PFSK-1 (cell line): ENCODE measurements at regions not wholly inside any gene's neighbourhood (a gene's known extent, or its start where the extent isn't known, plus 50 kb on each side); places are given as distances from the start of the nearest gene placed in this dataset.

Experiments used
- FOXP2 ChIP-seq: optimal IDR thresholded peaks from 2 replicates; pipeline ENCODE3; 2011; ENCODE audit warnings: borderline replicate concordance, control low read depth, inconsistent platforms; ENCODE audit not compliant: insufficient read depth; ENCODE audit errors: extremely low read length, extremely low read depth
- POLR2AphosphoS5 ChIP-seq: IDR thresholded peaks from 2 replicates; pipeline ENCODE4 v1.6.1; 2012; ENCODE audit warnings: low read depth, mild to moderate bottlenecking, control low read depth, low read length, moderate library complexity
- REST ChIP-seq, 2 experiments: IDR thresholded peaks; 2 replicates each; pipeline versions ENCODE4 v1.6.1 to v1.8.0; 2011 to 2012; ENCODE audit warnings: low read depth in 2 of 2, low read length in 2 of 2, control low read depth in 1 of 2, inconsistent platforms in 1 of 2, mild to moderate bottlenecking in 1 of 2, moderate library complexity in 1 of 2; ENCODE audit not compliant: insufficient read depth in 1 of 2
- SIN3A ChIP-seq: IDR thresholded peaks from 2 replicates; pipeline ENCODE4 v1.6.1; 2012; ENCODE audit warnings: mild to moderate bottlenecking, low read length, moderate library complexity, borderline replicate concordance; ENCODE audit not compliant: insufficient read depth
- TAF1 ChIP-seq: IDR thresholded peaks from 2 replicates; pipeline ENCODE4 v1.6.1; 2012; ENCODE audit warnings: low read length, control low read depth, borderline replicate concordance; ENCODE audit not compliant: insufficient read depth

- TF ChIP-seq REST (IDR thresholded peaks at IDR 0.05; ENCODE audit: insufficient read depth in 1 of 2, low read depth in 2 of 2, low read length in 2 of 2) = no peak
- no peak for TF ChIP-seq FOXP2
- no peak for TF ChIP-seq SIN3A
- no peak for TF ChIP-seq TAF1
- TF ChIP-seq POLR2AphosphoS5 = no peak
Measured at GRCh38 chr13:110008816-110009215, 222.4 kb upstream of the IRS2 start.

GRCh38 chr13:110006304-110006703 lies 219.9 kb upstream of the IRS2 start:
- no peak for TF ChIP-seq SIN3A
- no peak for TF ChIP-seq POLR2AphosphoS5
- TF ChIP-seq FOXP2 = no peak
- no peak for TF ChIP-seq TAF1
- TF ChIP-seq REST (IDR thresholded peaks at IDR 0.05; ENCODE audit: insufficient read depth in 1 of 2, low read depth in 2 of 2, low read length in 2 of 2) = no peak

- no peak for TF ChIP-seq FOXP2
Measured at GRCh38 chr13:110005563-110005962, 219.2 kb upstream of the IRS2 start.

- TF ChIP-seq POLR2AphosphoS5 (no peak), SIN3A (no peak), FOXP2 (no peak)
Measured at GRCh38 chr13:110004814-110005213, 218.4 kb upstream of the IRS2 start.

GRCh38 chr13:110001670-110002275 lies 215.4 kb upstream of the IRS2 start:
- TF ChIP-seq REST (IDR thresholded peaks at IDR 0.05; ENCODE audit: insufficient read depth in 1 of 2, low read depth in 2 of 2, low read length in 2 of 2) = no peak
- TF ChIP-seq TAF1 = no peak

GRCh38 chr13:110000534-110001345 lies 214.4 kb upstream of the IRS2 start:
- TF ChIP-seq SIN3A (no peak), TAF1 (no peak), REST (IDR thresholded peaks at IDR 0.05; ENCODE audit: insufficient read depth in 1 of 2, low read depth in 2 of 2, low read length in 2 of 2) (no peak), POLR2AphosphoS5 (no peak), FOXP2 (no peak)
